ENCODE measurements at regions not wholly inside any gene's neighbourhood (a gene's known extent, or its start where the extent isn't known, plus 50 kb on each side); places are given as distances from the start of the nearest gene placed in this dataset.

DNA sequence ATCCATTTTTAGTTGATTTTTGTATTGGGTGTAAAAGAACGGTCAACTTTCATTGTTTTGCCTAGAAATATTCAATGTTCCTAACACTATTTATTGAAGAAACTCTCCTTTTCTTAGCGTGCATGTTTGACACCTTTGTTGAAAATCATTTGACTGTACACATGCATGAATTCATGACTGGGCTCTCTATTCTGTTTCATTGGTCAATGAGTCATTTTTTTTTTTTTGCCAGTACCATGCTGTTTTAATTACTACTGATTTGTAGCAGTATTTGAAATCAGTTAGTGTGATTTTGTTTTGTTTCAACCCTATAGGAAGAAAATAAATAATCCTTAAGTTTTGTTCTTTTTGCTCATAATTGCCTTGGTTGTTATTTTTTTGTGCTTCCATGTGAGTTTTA, 828.7 kb downstream of the SUCLG1 start:
- CTCF ChIA-PET, result no interaction called here
- POLR2A ChIA-PET, result no interaction called here
- DNase-seq (ENCODE audit: low read depth, low spot score), result no peak
- ATAC-seq, result no peak
- H3K36me3 ChIP-seq (ENCODE audit: control insufficient read depth, insufficient read depth, low read length), result no peaks in the 10 kb centered on the region
- intact Hi-C loops (cut with micrococcal nuclease; ENCODE audit: unreplicated experiment), result no loop called here
- in situ Hi-C loops (cut with HindIII; ENCODE audit: low pct_unique_long_range_greater_than_20kb, low sequenced_read_pairs), result no loop called here
- H3K27me3 ChIP-seq (ENCODE audit: control insufficient read depth, insufficient read depth, low read length), result no peaks in the 10 kb centered on the region
- no peaks in the 10 kb centered on the region for H3K9me3 ChIP-seq (ENCODE audit: control insufficient read depth, insufficient read depth, low read depth, low read length)
- TF ChIP-seq CTCF (IDR thresholded peaks at IDR 0.05) (no peak), POLR2AphosphoS5 (IDR thresholded peaks at IDR 0.05; ENCODE audit: low read depth, low read length) (no peak), SIN3A (IDR thresholded peaks at IDR 0.05; ENCODE audit: borderline replicate concordance, insufficient read depth, low read depth, low read length) (no peak), TCF7L2 (IDR thresholded peaks at IDR 0.05; ENCODE audit: low read depth, low read length) (no peak)
- TF ChIP-seq, protein P1, sequence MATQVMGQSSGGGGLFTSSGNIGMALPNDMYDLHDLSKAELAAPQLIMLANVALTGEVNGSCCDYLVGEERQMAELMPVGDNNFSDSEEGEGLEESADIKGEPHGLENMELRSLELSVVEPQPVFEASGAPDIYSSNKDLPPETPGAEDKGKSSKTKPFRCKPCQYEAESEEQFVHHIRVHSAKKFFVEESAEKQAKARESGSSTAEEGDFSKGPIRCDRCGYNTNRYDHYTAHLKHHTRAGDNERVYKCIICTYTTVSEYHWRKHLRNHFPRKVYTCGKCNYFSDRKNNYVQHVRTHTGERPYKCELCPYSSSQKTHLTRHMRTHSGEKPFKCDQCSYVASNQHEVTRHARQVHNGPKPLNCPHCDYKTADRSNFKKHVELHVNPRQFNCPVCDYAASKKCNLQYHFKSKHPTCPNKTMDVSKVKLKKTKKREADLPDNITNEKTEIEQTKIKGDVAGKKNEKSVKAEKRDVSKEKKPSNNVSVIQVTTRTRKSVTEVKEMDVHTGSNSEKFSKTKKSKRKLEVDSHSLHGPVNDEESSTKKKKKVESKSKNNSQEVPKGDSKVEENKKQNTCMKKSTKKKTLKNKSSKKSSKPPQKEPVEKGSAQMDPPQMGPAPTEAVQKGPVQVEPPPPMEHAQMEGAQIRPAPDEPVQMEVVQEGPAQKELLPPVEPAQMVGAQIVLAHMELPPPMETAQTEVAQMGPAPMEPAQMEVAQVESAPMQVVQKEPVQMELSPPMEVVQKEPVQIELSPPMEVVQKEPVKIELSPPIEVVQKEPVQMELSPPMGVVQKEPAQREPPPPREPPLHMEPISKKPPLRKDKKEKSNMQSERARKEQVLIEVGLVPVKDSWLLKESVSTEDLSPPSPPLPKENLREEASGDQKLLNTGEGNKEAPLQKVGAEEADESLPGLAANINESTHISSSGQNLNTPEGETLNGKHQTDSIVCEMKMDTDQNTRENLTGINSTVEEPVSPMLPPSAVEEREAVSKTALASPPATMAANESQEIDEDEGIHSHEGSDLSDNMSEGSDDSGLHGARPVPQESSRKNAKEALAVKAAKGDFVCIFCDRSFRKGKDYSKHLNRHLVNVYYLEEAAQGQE (IDR thresholded peaks at IDR 0.05; ENCODE audit: insufficient read depth in 1 of 2, low read depth in 2 of 2, low read length in 1 of 2), result no peak
- H3K27ac ChIP-seq (ENCODE audit: low read length), result no peak overlapping the region
- no TSS peak for BruUV-seq (replicated peaks)
- H3K4me1 ChIP-seq (ENCODE audit: control insufficient read depth, insufficient read depth, low read length), result no peaks in the 10 kb centered on the region
- H3K4me3 ChIP-seq (ENCODE audit: low read depth in 2 of 2, low read length in 2 of 2), result no peak overlapping the region

- H3K4me3 ChIP-seq (ENCODE audit: low read depth in 2 of 2, low read length in 2 of 2), result no peak overlapping the region
- no peaks in the 10 kb centered on the region for H3K4me1 ChIP-seq (ENCODE audit: control insufficient read depth, insufficient read depth, low read length)
- TF ChIP-seq, protein P1 (IDR thresholded peaks at IDR 0.05; ENCODE audit: insufficient read depth in 1 of 2, low read depth in 2 of 2, low read length in 1 of 2), result no peak
- TF ChIP-seq SIN3A (IDR thresholded peaks at IDR 0.05; ENCODE audit: borderline replicate concordance, insufficient read depth, low read depth, low read length), result no peak
- no peak for TF ChIP-seq TCF7L2 (IDR thresholded peaks at IDR 0.05; ENCODE audit: low read depth, low read length)
- TF ChIP-seq CTCF (IDR thresholded peaks at IDR 0.05), result no peak
- no peak for TF ChIP-seq POLR2AphosphoS5 (IDR thresholded peaks at IDR 0.05; ENCODE audit: low read depth, low read length)
- intact Hi-C loops (cut with micrococcal nuclease; ENCODE audit: unreplicated experiment) (no loop called here), in situ Hi-C loops (cut with HindIII; ENCODE audit: low pct_unique_long_range_greater_than_20kb, low sequenced_read_pairs) (no loop called here)
- no peaks in the 10 kb centered on the region for H3K27me3 ChIP-seq (ENCODE audit: control insufficient read depth, insufficient read depth, low read length)
- no peaks in the 10 kb centered on the region for H3K36me3 ChIP-seq (ENCODE audit: control insufficient read depth, insufficient read depth, low read length)
- no peaks in the 10 kb centered on the region for H3K9me3 ChIP-seq (ENCODE audit: control insufficient read depth, insufficient read depth, low read depth, low read length)
- DNase-seq (ENCODE audit: low read depth, low spot score) (no peak), ATAC-seq (no peak)
- no peak overlapping the region for H3K27ac ChIP-seq (ENCODE audit: low read length)
- BruUV-seq (replicated peaks), result no TSS peak
- POLR2A ChIA-PET, result no interaction called here
- CTCF ChIA-PET, result no interaction called here
Observed at GRCh38 chr2:83615511-83615910, 843.6 kb downstream of the SUCLG1 start.

Data from Panc1 (cell line).